ENCODE measurements at regions not wholly inside any gene's neighbourhood (a gene's known extent, or its start where the extent isn't known, plus 50 kb on each side); places are given as distances from the start of the nearest gene placed in this dataset.

- DNase-seq (ENCODE audit: low spot score), result no peak
Measured at GRCh38 chr5:144815131-144815530, 644.5 kb downstream of the KCTD16 start.

GRCh38 chr5:144812763-144813162 lies 642.1 kb downstream of the KCTD16 start:
- no peak for DNase-seq (ENCODE audit: low spot score)

DNA sequence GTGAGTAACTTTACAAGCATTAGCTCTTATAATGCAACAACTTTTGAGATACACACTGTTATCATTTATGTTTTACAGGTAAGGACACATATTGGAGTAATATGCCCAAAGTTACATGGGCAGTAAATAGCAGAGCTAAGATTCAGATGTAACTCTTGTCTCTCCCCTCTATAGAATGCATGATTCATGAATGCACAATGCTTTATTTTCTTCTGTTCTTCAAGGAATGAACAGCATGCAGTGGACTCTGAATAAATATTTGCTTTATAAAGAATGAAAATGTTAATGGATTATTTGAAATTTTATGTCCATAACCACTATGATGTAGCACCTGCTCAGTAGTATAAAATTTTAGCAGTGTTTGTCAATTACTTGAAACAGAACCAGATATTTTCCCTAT lies 629.5 kb downstream of the KCTD16 start:
- DNase-seq (ENCODE audit: low spot score), result no peak

- DNase-seq (ENCODE audit: low spot score), result no peak
Measured at GRCh38 chr5:144798595-144798994, 627.9 kb downstream of the KCTD16 start.

GRCh38 chr5:144794922-144795321 lies 624.2 kb downstream of the KCTD16 start:
- DNase-seq (ENCODE audit: low spot score), result no peak

- DNase-seq (ENCODE audit: low spot score), result no peak
Measured at GRCh38 chr5:144788556-144788955, 617.9 kb downstream of the KCTD16 start.

DNA sequence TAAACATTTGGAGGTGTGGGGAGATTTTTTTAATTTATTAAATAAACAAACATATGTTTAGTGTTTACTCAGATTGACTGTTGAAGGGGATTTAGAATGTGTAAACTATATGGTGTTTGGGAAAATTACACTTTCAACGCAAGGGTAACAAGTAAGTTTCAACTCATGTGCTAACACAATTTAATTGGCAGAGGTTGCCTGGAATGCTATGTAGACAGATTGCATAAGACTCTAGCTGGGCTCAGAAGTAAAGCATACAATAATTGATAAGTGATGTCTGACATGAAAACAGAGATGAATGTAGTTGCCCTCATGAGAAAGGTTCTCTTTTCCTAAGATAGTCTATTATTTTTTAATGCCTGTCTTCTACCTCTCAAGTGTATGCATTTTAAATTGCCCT lies 617.4 kb downstream of the KCTD16 start:
- no peak for DNase-seq (ENCODE audit: low spot score)

DNA sequence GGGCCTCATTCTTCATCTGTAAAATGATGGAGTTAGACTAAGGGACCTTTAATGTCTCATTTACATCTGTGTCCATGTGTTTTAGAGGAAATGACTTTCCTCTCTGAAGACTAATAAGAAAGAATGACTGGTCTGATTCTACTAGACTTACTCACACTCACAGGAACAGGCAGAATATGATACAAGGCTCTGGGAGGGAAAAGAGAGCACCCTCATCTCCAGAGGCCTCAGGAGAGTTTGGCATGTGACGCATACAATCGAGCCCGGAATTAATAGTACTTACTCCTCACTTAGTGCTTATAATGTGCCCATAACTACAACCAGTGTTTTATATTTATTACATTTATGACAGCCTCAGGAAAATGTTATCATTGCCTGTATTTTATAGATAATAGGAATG lies 608.7 kb downstream of the KCTD16 start:
- DNase-seq (ENCODE audit: low spot score), result no peak

DNA sequence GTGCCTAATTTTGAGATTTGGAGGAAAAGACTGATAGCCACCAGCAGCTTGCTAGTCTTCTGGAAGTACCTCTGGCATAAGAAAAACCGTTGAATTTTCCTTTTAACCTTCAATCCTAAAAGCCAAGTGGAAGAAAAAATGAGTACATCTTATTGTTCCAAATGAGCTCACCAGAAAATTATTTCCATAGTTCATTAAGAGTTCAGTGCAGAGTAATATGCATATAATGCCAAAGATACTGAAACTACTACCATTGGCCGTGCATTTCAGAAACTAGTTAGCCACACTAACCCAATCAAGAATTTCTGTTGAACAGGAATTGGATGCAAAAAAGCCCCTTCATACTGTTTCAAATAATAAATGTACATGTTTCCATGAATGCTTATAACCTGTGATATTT lies 607.9 kb downstream of the KCTD16 start:
- DNase-seq (ENCODE audit: low spot score), result no peak

- no peak for DNase-seq (ENCODE audit: low spot score)
Measured at GRCh38 chr5:144774197-144774596, 603.5 kb downstream of the KCTD16 start.

GRCh38 chr5:144773628-144774027 lies 603.0 kb downstream of the KCTD16 start:
- DNase-seq (ENCODE audit: low spot score), result no peak

GRCh38 chr5:144771802-144772201 lies 601.1 kb downstream of the KCTD16 start:
- DNase-seq (ENCODE audit: low spot score), result no peak

GRCh38 chr5:144742361-144742760 lies 571.7 kb downstream of the KCTD16 start:
- no peak for DNase-seq (ENCODE audit: low spot score)

DNA sequence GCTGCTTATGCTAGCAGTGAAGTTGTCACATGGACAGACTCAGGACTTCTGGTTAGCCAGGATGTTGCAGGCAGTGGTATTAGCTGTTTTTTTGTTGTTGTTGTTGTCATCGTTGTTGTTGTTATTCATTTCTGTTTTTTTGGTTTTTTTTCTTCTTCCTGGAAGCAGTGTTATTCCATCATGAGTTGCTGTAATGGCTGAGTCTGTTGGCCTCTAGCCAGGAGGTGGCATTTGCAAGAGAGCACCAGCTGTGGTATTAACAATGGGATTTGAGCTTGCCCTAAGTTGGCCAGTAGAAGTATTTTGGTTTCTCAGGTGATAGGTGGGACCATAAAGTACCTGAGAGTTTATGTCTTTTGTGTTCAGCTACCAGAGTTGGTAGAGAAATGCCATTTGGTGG lies 561.1 kb downstream of the KCTD16 start:
- no peak for DNase-seq (ENCODE audit: low spot score)

DNA sequence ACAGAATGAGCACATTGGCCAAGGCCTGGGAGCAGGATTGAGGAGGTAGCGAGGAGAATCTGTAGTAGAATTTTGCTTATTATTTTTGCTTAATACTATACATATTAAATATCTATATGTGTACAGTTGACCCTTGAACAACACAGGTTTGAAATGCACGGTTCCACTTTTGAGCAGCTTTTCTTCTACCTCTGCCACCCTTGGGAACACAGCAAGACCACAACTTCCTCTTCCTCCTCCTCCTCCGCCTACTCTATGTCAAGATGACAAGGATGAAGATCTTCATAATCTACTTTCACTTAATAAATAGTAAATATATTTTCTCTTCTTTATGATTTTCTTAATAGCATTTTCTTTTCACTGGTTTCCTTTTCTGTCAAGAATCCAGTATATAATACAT lies 541.4 kb downstream of the KCTD16 start:
- DNase-seq (ENCODE audit: low spot score), result no peak

DNA sequence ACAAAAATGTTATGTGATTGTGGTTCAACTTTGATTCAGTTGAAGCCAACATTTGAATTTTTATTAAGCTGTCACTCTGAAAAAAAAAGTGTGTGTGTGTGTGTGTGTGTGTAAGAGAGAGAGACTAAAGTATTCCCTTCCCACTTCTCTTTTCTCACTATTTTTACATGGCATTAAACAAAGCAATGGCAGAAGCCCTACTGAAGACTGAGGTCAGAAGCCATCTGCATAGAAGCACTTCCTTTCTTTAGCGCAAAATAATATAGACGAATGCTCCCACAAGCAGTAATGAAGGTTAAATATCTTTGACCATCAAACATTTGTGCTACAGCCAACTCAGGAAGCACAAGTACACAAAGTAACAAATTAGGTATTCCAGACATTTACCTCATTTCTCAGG lies 540.5 kb downstream of the KCTD16 start:
- DNase-seq (ENCODE audit: low spot score), result no peak

GRCh38 chr5:144710637-144711036 lies 540.0 kb downstream of the KCTD16 start:
- DNase-seq (ENCODE audit: low spot score), result no peak

- DNase-seq (ENCODE audit: low spot score), result no peak
Measured at GRCh38 chr5:144703776-144704175, 533.1 kb downstream of the KCTD16 start.

DNA sequence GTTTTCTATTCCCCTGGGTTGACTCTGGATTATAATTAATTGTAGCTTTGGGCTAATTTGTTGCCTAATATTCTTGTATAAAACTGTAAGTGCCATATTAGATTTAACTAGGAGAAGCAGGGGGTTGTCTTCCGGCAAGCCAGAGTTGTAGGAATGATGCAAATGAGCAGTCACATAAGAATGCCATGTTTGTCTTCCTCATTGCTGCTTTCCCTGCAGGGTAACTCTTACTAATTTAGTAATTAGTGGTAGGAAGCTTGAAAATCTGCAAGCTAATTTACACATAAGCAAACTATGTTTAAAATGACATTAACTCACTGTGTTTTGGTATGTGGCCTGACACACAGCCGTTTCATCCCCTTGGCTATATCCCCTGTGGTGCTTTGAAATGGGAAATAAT lies 527.8 kb downstream of the KCTD16 start:
- DNase-seq (ENCODE audit: low spot score), result no peak

DNA sequence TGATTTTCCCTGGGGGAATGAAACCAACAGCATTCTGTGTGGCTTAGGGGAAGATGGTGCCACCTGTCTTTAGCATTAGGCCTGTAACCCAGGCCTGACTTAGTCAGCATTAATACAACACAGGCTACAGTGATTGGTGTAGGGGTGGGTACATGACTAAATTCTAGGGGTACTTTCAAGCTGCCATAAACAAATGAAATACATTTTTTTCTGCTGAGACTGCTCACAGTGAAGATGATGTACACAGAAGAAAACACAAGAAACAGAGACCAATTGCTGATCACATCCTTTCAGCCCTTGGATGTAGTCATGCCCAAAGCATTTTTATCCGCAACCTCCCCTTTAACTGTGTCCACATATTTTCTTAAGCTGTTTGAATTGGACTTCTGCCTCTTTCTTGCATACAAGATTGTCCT lies 527.2 kb downstream of the KCTD16 start:
- DNase-seq (ENCODE audit: low spot score), result no peak

DNA sequence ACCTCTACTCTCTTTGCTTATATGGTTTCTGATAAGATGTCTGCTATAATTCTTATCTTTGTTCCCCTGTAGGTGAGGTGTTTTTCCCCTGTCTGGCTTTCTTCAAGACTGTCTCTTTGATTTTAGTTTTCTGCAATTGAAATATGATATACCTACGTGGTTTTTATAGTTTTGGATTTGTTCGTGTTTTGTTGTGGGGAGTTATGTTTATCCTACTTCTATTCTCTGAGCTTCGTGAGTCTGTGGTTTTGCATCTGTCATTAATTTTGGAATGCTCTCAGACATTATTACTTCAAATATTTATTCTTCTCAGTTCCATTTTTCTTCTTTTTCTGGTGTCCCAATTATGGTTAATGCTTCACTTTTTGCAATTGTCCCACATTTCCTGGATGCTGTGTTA lies 521.3 kb downstream of the KCTD16 start:
- no peak for DNase-seq (ENCODE audit: low spot score)

DNA sequence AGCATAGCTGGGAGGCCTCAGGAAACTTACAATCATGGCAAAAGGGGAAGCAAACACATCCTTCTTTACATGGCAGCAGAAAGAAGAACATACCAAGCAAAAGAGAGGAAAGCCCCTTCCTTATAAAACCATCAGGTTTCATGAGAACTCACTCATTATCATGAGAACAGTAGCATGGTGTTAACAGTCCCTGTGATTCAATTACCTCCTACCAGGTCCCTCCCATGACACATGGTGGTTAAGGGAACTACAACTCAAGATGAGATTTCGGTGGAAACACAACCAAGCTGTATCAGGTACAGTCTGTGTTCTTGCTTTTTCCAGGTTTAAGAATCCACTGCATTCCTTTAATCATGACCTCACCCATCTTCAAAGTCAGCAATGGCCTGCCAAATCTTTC lies 514.2 kb downstream of the KCTD16 start:
- no peak for DNase-seq (ENCODE audit: low spot score)

DNA sequence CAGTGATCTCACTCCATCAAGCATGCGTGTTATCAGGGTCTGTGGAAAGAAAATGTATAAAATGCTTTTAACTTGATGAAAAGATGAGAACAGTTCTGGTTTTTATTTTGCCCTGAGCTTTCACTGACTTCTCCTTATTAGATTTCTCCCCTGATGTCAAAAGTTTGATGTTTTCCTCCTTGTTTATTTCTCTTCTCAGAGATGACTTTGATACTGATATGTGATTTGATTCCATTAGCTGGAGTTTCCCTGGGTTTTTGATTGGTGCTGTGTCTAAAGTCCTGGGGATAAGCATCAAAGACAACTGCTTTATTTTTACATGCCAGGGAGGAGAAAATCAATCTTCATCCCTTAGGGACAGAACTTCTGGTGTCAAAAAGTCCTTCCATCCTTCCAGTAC lies 510.0 kb downstream of the KCTD16 start:
- no peak for DNase-seq (ENCODE audit: low spot score)

- DNase-seq (ENCODE audit: low spot score), result no peak
Measured at GRCh38 chr5:144671066-144671465, 500.4 kb downstream of the KCTD16 start.

DNA sequence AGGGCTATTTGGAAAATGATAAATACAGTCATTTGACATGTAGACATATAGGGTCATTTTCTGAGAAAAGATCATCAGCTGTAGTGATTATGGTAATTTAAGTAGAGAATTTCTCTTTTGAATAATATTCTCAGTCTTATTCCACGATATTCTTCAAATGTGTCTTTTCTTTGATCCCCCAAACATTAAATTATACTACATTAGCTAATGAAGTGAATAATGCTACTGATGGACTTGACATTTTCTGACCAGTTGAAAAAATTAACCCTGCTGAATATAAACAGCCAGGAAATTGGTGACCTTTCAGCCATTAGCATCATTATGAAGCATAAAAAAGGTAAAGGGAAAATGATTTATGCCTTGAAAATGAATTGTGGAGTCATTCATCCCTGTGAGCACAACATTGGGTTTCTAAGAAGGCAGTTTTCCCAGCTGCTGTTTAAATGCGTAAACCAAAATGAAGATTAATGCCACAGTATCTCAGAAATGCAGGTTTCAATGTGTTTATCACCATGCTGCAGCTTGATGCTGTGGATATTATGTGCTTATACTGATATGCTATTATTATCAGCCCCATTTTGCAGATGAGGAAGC lies 489.1 kb downstream of the KCTD16 start:
- DNase-seq (ENCODE audit: low spot score), result no peak

Measured in left forelimb (tissue), 1 donor.